ENCODE measurements at regions not wholly inside any gene's neighbourhood (a gene's known extent, or its start where the extent isn't known, plus 50 kb on each side); places are given as distances from the start of the nearest gene placed in this dataset.

GRCh38 chr9:89873801-89874200 lies 269.0 kb downstream of the GADD45G start:
- no peak for DNase-seq
- intact Hi-C loops (cut with DNase I) = loop anchor here (5.0 to 10.0 kb wide), 2 partner anchors 116 to 269 kb away; partner anchors contain the start of gene GADD45G
- ATAC-seq (ENCODE audit: poor library complexity) = no peak

- intact Hi-C loops (cut with DNase I) = loop anchor here (5.0 to 10.0 kb wide), 2 partner anchors 117 to 270 kb away; partner anchors contain the start of gene GADD45G
- peak; percentile 16 for ATAC-seq (ENCODE audit: poor library complexity)
Measured at GRCh38 chr9:89874351-89875321, 269.8 kb downstream of the GADD45G start.

GRCh38 chr9:89877051-89878002 lies 272.5 kb downstream of the GADD45G start:
- DNase-seq (no peak), ATAC-seq (ENCODE audit: poor library complexity) (no peak)
- intact Hi-C loops (cut with DNase I) = loop anchor here (10.0 kb wide), 1 partner anchor 273 kb away; the partner anchor contains the start of gene GADD45G

More at GRCh38 chr9:89874351-89875321, 269.8 kb downstream of the GADD45G start:
- DNase-seq = peak; percentile 67

GRCh38 chr9:89878003-89878411 lies 273.2 kb downstream of the GADD45G start:
- DNase-seq = no peak
- intact Hi-C loops (cut with DNase I) = loop anchor here (10.0 kb wide), 1 partner anchor 273 kb away; the partner anchor contains the start of gene GADD45G

GRCh38 chr9:89878687-89879086 lies 273.9 kb downstream of the GADD45G start:
- ATAC-seq (ENCODE audit: poor library complexity) (peak; percentile 80), DNase-seq (peak; percentile 88)
- intact Hi-C loops (cut with DNase I) = loop anchor here (10.0 kb wide), 1 partner anchor 274 kb away; the partner anchor contains the start of gene GADD45G

More at GRCh38 chr9:89878003-89878411, 273.2 kb downstream of the GADD45G start:
- no peak for ATAC-seq (ENCODE audit: poor library complexity)

GRCh38 chr9:89879276-89879675 lies 274.5 kb downstream of the GADD45G start:
- peak; percentile 1 for ATAC-seq (ENCODE audit: poor library complexity)
- intact Hi-C loops (cut with DNase I) = loop anchor here (10.0 kb wide), 1 partner anchor 274 kb away; the partner anchor contains the start of gene GADD45G
- DNase-seq = no peak

- intact Hi-C loops (cut with DNase I) = loop anchor here (10.0 kb wide), 1 partner anchor 275 kb away; the partner anchor contains the start of gene GADD45G
- DNase-seq (peak; percentile 84), ATAC-seq (ENCODE audit: poor library complexity) (peak; percentile 48)
Measured at GRCh38 chr9:89879701-89880100, 274.9 kb downstream of the GADD45G start.

GRCh38 chr9:89880161-89880560 lies 275.3 kb downstream of the GADD45G start:
- no peak for DNase-seq
- ATAC-seq (ENCODE audit: poor library complexity) = no peak
- intact Hi-C loops (cut with DNase I) = no loop called here

- intact Hi-C loops (cut with DNase I) = no loop called here
- ATAC-seq (ENCODE audit: poor library complexity) (no peak), DNase-seq (no peak)
Measured at GRCh38 chr9:89880721-89881120, 275.9 kb downstream of the GADD45G start.

- ATAC-seq (ENCODE audit: poor library complexity) (no peak), DNase-seq (no peak)
- intact Hi-C loops (cut with DNase I) = no loop called here
Measured at GRCh38 chr9:89881431-89881830, 276.6 kb downstream of the GADD45G start.

- intact Hi-C loops (cut with DNase I) = no loop called here
- DNase-seq = no peak
- ATAC-seq (ENCODE audit: poor library complexity) = no peak
Measured at GRCh38 chr9:89882930-89883361, 278.1 kb downstream of the GADD45G start.

GRCh38 chr9:89883401-89884341 lies 278.9 kb downstream of the GADD45G start:
- DNase-seq = no peak

GRCh38 chr9:89884356-89885083 lies 279.7 kb downstream of the GADD45G start:
- ATAC-seq (ENCODE audit: poor library complexity) (peak; percentile 80), DNase-seq (peak; percentile 83)
- intact Hi-C loops (cut with DNase I) = no loop called here

More at GRCh38 chr9:89883401-89884341, 278.9 kb downstream of the GADD45G start:
- intact Hi-C loops (cut with DNase I) = no loop called here
- no peak for ATAC-seq (ENCODE audit: poor library complexity)

- intact Hi-C loops (cut with DNase I) = no loop called here
- DNase-seq (no peak), ATAC-seq (ENCODE audit: poor library complexity) (no peak)
Measured at GRCh38 chr9:89885156-89885555, 280.3 kb downstream of the GADD45G start.

- intact Hi-C loops (cut with DNase I) = no loop called here
- ATAC-seq (ENCODE audit: poor library complexity) = peak; percentile 60
- DNase-seq = no peak
Measured at GRCh38 chr9:89886281-89886700, 281.5 kb downstream of the GADD45G start.

- ATAC-seq (ENCODE audit: poor library complexity) (no peak), DNase-seq (no peak)
- intact Hi-C loops (cut with DNase I) = no loop called here
Measured at GRCh38 chr9:89887286-89887685, 282.5 kb downstream of the GADD45G start.

GRCh38 chr9:89888233-89888632 lies 283.4 kb downstream of the GADD45G start:
- no peak for DNase-seq
- ATAC-seq (ENCODE audit: poor library complexity) = no peak
- intact Hi-C loops (cut with DNase I) = no loop called here

All from Right ventricle myocardium superior (tissue), 1 donor.